GM19395 (cell line): ENCODE measurements at regions not wholly inside any gene's neighbourhood (a gene's known extent, or its start where the extent isn't known, plus 50 kb on each side); places are given as distances from the start of the nearest gene placed in this dataset.
"Not testable (repeated sequence)": the region's sequence is repeated elsewhere in the genome, so short reads cannot be mapped to it uniquely, and the experiment has no call there.

Source experiments
- ATAC-seq: cut with Tn5 transposase; IDR thresholded peaks from one replicate; pipeline ENCODE4 v1.9.1; 2021; ENCODE audit warnings: mild to moderate bottlenecking, moderate library complexity; ENCODE audit not compliant: unreplicated experiment

DNA sequence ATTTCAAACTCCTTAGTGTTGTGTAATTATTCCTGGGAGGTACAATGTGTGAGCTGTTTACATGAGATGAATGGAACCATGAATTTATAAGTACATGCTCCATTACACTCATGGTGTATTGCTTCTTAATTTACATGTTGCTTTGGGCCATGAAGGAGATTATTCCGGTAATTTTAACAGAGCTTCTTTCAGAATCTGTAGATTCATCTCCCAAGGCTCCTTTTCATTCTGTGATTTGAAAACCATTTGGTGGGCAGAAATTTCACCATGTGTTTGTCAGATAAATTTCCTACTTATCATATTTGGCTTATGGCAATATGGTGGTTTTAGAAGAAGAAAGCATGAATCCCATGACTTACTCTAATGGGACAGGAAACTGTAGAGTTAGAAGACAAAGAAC lies 421.6 kb upstream of the EYS start:
- no peak for ATAC-seq

DNA sequence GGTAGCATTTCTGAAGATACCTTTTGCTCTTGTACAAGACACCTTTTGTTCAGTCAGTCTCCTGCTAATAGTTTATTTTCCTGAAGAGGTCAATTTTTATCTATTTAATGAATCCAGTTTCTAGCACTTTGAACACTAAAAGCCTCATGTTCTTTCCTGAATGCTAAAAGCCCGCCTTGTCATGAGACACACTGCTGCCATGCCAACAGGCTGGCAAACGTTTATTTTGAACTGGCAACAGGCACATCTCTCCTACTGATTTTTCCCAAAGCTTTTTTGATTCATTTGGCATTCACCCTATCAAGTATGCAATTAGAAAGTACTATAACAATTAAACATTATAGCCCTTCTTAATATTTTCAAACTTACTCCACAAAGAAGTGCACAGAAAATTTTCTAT lies 421.2 kb upstream of the EYS start:
- ATAC-seq: no peak

DNA sequence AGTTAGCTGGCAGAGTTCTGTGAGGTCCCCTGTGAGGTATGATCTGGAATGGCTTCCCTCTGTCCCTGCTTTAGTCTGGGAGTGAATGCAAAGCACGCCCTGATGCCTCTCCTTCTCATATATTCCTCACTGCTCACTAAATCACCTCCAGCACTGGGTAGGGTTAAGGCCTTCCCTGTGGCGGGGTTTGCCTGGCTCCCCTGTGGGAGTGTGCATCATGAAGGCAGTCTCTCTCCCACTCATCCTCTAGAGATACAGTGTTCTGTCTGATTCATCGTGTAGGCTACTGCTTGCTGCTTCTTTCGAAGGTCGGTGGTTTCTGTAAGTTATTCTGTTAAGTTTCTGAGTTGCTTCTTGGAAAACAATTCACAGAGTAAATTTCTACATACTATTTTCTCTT lies 420.0 kb upstream of the EYS start:
- no peak for ATAC-seq

- ATAC-seq: no peak
These were observed 419.3 kb upstream of the EYS start for GRCh38 chr6:66126358-66126757.

DNA sequence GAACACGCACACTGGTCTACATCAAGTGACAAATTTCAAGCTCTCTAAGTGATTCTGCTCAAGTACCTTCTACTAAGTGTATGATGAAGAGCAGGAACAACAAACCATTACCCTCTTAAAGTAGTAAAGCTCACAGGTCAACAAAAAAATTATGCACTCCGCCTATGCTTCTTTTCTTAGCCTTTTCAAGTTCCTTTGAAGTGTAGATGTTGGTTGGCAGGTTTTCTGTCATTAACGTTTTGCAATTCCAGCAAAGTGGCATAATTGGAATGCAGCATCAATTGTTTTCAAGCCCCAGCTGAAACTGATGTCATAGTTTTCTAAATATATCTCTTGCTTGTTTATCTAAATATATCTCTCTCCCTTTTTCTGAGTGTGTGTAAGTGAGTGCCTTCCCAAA lies 396.9 kb upstream of the EYS start:
- no peak for ATAC-seq

DNA sequence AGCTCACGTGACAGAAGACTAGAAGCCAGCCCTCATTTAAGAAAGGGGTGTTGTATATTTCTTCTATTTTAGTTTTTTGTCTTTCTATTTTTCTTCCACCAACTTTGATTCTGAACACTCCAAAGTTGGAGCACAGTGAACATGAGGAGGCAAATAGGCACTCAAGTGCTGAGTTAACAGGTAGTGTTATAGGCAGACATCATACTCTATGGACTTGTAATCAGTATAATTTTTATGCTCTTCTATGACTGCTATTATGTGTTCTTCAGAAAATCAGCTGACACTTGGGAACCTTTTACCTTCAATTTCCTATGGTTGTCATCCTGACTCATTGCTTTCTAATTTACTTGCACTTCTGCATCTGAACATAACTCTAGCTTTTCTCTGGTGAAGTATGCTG lies 396.3 kb upstream of the EYS start:
- ATAC-seq: no peak

GRCh38 chr6:66096679-66097078 lies 389.7 kb upstream of the EYS start:
- ATAC-seq: no peak

DNA sequence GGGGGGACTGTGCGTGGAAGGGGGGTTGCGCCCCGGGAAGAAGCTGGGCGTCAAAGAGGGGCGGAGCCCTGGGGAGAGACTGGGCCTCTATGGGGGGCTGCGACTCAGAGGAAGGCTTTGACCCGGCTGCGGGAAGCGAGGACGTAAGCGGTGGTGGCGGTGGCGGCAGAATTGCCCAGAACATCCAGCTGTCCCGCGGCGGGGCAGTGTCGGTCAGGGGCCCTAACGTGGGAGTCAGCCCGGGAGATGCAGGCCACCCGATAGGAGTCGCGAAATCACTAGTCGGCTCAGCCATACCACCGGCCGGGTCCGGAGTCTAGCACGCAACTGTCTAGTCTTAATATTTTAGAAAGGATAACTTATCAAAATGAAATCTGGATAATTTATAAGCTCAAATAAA lies 387.6 kb upstream of the EYS start:
- ATAC-seq: no peak

DNA sequence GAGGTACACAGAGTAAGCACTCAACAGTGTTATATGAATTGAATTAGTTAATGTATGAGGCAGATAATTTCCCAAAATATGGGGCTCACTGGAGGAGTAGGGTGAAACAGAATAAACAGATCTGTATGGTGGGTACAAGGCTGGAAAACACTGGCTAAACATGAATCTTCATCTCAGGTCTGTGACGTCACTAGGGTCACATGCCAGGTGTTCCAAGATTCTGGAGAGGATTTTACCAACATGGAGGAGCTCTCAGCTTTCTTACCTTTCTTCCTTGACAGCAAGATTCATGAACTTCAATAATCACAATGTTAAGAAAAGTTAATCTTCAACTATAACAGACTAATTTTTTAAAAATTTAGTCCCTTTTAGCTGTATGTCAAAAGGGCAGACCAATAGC lies 385.3 kb upstream of the EYS start:
- ATAC-seq: not testable (repeated sequence)

- no peak for ATAC-seq
These were observed 379.5 kb upstream of the EYS start for GRCh38 chr6:66086532-66086931.

DNA sequence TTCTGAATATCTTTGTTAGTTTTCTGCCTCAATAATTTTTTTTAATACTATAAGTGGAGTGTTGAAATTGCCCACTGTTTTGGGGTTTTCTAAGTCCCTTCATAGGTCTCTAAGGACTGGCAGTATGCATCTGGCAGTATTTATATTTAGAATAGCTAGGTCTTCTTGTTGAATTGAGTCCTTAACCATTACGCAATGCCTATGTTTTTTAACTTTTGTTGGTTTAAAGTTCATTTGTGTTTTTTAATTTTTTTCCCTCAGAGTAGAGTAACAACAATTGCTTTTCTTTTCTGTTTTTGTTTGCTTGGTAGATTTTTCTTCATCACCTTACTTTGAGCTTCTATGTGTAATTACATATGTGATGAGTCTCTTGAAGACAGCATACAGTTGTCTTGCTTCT lies 375.9 kb upstream of the EYS start:
- no peak for ATAC-seq

GRCh38 chr6:66068907-66069306 lies 361.9 kb upstream of the EYS start:
- ATAC-seq: no peak

DNA sequence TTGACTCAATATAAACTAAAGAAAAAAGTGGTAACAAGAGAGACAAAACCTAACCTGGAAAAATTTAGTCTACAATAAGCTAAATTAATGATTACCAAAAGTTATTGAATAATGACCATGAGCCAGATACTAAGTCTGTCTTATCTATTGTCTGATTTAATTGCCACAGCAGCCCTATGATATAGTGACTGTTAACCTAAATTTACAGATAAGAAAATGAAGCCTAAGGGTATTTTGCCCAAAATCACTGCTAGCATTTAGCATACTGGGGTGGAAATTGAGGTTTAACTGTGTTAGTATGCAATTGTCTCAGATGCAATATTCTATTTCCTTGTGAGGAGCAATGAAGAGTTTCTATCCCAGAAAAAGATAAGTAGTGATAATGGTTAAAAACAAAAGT lies 361.0 kb upstream of the EYS start:
- ATAC-seq: no peak

- no peak for ATAC-seq
These were observed 358.3 kb upstream of the EYS start for GRCh38 chr6:66065313-66065712.

- no peak for ATAC-seq
These were observed 350.0 kb upstream of the EYS start for GRCh38 chr6:66057034-66057433.

DNA sequence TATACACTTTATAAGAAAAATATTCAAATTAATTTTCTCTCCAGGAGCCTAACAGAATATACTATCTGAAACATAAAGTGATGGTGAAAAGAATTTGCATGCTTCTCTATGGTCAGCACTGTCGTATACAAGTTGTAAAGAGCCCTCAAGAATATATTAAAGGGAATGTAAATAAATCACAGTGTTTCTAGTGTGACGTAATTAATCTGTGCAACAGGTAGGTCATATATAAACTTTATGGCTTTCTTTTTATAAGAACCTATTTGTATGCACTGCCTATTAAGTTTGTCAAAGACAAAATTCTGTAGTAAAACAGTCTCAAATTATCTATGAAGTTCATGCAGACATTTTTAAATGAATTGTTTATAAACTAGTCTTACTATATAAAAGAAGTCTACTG lies 347.9 kb upstream of the EYS start:
- no peak for ATAC-seq

DNA sequence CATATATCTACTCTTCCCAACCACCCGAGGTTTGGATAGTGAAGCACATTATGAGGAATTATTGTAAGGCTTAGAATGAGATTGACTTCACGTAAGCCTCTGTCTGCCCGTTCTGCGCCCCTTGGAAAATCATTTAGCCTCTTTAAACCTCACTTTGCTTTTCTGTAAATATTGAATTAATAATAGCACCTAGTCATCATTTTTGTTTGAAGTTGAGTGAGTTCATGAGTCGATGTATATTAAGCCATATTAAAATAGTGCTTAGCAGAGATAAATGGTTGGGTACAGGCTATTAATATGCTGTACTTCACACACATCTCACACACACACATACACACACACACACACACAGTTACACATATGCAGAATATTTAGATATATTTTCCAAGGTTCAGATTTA lies 344.8 kb upstream of the EYS start:
- no peak for ATAC-seq

DNA sequence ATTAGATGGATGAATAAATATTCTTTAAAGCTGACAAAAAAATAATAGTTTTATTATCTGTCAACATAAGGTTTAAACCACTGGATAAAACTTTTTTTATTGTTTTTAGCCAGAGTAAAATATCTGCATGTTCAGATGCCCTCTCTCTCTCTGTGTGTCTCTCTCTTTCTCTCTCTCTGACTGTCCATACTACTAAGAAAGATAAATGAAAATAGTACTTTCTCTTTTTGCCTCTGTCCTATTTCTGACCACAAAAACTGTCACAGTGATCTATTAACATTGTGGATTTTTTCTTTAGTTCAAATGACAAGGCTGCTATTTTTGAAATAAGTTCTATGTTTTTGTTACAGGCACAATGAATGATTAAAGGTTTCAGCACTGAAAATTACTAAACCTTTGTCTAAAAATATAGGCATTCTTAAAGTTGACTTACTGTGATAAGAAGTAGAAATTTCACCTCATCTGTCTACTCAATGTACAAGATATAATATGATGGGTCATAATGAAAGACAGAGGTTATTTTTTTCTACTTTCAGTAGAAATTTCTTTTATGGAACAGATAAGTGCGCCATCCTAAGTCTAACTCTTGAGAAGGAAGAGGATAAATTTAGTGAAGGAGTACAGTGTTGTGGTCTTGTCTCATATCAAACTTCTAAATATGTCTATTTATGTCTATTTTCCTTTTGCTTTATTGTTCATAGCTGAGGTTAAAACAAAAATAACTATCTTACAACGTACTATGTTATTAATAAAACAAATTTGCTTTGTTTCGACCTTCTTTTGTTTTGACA lies 341.9 kb upstream of the EYS start:
- ATAC-seq: no peak

DNA sequence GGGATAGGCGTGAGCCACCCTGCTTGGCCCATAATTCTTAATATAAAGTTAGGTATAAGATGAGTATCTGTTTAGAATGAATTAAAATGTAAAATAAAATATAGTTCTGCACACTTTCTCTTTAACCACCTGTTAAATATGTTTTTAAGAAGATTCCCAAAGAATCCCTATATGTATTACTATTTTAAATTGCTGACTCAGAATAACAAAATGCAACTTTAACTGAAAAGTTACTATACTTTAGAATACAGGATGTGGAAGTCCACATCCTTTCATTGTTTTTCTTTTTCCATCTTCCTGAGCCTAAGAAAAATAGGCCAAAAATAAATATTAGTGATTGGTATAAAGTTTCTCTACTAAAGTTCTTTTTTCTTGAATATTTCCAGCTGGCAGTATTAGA lies 325.6 kb upstream of the EYS start:
- ATAC-seq: no peak

DNA sequence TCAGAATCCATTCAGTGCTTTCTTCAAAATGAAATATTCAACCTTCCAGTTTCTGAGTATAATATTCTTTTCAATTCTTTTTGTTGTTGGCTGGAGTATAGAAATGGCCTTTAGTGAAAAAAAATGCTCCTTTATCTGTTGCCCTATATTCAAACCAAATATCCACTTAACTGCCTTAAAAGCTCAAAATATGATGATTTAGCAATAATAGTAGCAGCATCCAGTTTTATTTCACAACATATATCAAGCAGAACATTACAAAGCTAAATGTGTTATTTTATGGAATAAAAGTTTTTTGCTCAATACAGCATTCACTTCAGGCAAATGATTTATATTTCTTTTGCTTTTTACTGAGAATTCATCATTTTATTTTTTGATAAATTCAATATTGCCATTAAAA lies 322.4 kb upstream of the EYS start:
- ATAC-seq: no peak

GRCh38 chr6:65999288-65999791 lies 292.3 kb upstream of the EYS start:
- no peak for ATAC-seq

GRCh38 chr6:65998544-65998943 lies 291.5 kb upstream of the EYS start:
- no peak for ATAC-seq

- no peak for ATAC-seq
These were observed 290.5 kb upstream of the EYS start for GRCh38 chr6:65997539-65997938.
